ENCODE measurements at regions not wholly inside any gene's neighbourhood (a gene's known extent, or its start where the extent isn't known, plus 50 kb on each side); places are given as distances from the start of the nearest gene placed in this dataset.

DNA sequence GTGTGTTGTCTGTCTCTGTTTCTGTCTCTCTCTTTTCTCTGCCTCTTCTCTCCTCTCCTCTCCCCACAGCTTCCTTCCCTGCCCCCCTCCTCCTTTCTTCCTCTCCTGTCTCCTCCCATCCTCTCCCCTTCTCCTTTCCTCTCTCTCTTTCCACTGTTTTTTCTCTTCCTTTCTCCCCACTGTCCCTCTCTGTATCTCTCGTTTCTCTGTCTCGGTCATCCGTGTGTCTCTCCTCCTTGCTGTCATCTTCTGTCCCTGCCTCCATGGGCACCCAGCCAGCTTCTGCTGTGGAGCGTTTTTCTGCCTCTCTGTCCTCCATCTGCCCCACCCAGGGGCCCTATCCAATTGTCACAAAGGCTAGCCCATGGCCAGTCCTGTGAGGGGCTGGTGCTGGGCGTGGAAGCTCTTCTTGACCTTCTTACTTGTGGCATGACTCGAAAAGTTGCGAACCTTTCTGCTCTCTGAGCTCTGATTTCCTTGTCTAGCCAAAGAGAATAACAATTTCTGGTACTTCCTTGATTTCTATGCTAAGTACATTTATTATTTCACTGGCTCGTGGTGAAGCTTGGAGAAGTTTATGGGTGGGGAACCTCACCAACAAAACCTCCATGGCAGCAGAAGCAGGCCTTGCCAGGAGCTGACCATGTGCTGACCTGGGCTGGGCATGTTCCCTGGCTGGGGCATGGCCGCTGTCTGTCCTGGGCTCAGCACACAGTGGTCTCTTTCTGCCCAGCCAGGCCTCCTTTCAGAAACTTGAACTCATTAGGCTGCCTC is 69.3 kb downstream of the CEBPB start:
- TF ChIP-seq, protein P1, sequence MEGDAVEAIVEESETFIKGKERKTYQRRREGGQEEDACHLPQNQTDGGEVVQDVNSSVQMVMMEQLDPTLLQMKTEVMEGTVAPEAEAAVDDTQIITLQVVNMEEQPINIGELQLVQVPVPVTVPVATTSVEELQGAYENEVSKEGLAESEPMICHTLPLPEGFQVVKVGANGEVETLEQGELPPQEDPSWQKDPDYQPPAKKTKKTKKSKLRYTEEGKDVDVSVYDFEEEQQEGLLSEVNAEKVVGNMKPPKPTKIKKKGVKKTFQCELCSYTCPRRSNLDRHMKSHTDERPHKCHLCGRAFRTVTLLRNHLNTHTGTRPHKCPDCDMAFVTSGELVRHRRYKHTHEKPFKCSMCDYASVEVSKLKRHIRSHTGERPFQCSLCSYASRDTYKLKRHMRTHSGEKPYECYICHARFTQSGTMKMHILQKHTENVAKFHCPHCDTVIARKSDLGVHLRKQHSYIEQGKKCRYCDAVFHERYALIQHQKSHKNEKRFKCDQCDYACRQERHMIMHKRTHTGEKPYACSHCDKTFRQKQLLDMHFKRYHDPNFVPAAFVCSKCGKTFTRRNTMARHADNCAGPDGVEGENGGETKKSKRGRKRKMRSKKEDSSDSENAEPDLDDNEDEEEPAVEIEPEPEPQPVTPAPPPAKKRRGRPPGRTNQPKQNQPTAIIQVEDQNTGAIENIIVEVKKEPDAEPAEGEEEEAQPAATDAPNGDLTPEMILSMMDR (IDR thresholded peaks at IDR 0.05; ENCODE audit: borderline replicate concordance, insufficient read depth, low read depth, low read length) = no peak
- H3K4me3 ChIP-seq (ENCODE audit: low read depth, low read length) = no peak overlapping the region

GRCh38 chr20:50260479-50261221 is 70.0 kb downstream of the CEBPB start:
- TF ChIP-seq, protein P1 (IDR thresholded peaks at IDR 0.05; ENCODE audit: borderline replicate concordance, insufficient read depth, low read depth, low read length) = no peak
- no peak overlapping the region for H3K4me3 ChIP-seq (ENCODE audit: low read depth, low read length)

GRCh38 chr20:50261471-50262212 is 71.0 kb downstream of the CEBPB start:
- TF ChIP-seq, protein P1 (IDR thresholded peaks at IDR 0.05; ENCODE audit: borderline replicate concordance, insufficient read depth, low read depth, low read length) = no peak
- H3K4me3 ChIP-seq (ENCODE audit: low read depth, low read length) = no peak overlapping the region

DNA sequence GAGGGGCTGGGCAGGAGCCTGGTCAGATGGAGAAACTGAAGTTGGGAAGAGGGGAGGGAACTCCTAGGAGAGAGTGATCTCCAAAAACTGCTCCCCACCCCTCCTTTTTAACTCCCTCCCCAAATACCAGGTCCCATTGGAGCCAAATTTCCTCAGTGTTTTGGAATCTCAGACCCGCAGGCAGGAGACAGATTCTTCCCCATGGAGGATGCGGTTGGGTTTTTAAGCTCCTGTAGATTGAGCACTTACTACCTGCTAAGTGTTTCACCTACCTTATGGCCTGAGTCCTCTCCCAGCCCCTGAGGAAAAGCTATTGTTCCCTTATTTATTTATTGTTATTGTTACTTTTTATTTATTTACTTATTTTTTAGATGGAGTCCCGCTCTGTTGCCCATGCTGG is 73.2 kb downstream of the CEBPB start:
- H3K4me3 ChIP-seq (ENCODE audit: low read depth, low read length) = no peak overlapping the region
- TF ChIP-seq, protein P1 (IDR thresholded peaks at IDR 0.05; ENCODE audit: borderline replicate concordance, insufficient read depth, low read depth, low read length) = no peak

GRCh38 chr20:50264534-50265145 is 74.0 kb downstream of the CEBPB start:
- TF ChIP-seq, protein P1 (IDR thresholded peaks at IDR 0.05; ENCODE audit: borderline replicate concordance, insufficient read depth, low read depth, low read length) = no peak
- H3K4me3 ChIP-seq (ENCODE audit: low read depth, low read length) = no peak overlapping the region

GRCh38 chr20:50265245-50265946 is 74.8 kb downstream of the CEBPB start:
- no peak overlapping the region for H3K4me3 ChIP-seq (ENCODE audit: low read depth, low read length)
- TF ChIP-seq, protein P1 (IDR thresholded peaks at IDR 0.05; ENCODE audit: borderline replicate concordance, insufficient read depth, low read depth, low read length) = no peak

Data from GM12875 (cell line).